AG08396 (cell line): ENCODE measurements at regions not wholly inside any gene's neighbourhood (a gene's known extent, or its start where the extent isn't known, plus 50 kb on each side); places are given as distances from the start of the nearest gene placed in this dataset.

Experiments
- DNase-seq: peaks from one replicate; pipeline ENCODE4 v3.0.0; 2012; ENCODE audit warnings: low spot score, mixed read lengths

DNA sequence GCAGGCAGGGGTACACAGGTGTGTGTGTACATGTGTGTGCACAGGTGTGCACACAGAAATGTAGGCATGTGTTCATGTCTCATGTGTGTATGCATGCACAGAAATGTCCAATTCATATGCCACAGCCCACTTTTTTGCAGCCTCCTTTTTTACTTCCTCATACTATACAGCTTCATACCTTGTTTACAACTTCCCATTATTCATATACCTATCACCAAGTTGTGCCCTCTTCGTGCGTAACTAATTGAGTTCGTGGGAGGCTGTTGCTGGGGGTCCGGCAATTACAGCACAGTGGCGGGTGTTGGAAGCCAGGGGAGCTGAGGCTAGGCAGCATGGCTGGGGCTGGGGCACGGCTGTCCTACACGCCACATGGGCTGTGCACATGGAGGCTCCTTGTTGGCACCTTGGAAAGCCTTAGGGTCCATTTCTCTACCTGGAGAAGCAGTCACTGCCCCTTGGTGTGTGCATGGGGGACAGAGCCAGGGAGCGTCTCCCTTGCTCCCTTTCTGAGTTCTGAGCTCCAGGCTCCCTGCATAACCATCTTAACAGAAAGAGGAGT lies 266.7 kb downstream of the ENGASE start:
- DNase-seq, result no peak

DNA sequence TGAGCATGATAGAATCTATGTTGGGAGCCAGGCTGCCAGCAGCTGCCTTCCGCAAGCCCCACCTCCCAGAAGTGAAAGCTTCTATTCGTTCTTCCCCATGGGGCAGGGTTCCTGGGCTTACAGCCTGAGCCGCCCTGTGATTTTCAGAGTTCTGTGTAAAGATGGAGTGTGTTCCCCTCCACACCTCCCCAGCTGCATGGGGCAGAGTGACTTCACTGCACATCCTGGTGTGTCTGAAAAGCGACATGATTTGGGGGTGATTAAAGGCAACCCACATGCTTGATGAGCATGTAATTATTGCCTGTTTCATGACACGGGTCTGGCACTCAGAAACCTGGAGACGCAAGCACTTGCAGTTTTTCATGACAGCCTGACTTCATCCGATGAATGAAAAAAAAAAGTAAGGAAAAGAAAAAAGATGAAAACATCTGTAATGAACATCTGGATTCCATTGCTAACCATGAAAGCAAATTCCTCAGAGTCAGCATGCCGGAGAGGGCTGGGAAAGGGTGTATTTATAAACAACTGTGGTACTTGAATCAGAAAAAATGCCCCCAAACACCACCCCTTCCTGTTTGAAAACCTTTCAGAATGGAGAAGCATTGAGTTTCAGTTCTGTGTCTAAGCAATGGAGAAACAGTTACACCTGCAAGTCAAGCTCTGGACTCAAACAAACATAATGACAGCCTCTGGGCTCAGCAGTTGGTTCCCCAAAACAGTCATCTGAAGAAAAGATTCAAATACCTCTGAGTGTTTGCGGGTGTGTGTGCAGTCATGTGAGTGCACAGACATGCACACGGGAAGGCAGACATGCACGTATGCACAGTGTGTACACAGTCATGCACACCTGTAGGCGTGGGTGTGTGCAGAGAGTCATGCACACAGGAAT lies 266.0 kb downstream of the ENGASE start:
- DNase-seq, result no peak

DNA sequence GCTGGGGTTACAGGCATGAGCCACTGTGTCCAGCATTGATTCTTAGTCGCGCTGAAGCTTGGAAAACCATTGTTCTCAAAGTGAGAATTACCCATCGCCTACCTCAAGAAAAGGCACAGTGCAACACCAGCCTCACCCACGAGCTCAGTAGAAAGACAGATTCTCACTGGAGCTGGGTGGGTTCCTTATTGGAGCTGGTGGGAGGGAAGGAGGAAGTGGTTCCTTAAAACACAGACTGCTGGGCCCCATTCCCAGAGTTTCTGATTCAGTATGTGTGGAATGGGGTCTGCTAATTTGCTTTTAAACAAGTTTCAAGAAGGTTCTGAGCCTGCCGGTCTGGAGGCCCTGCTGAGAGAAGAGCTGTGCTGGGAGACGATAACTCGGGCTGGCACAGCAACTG lies 264.7 kb downstream of the ENGASE start:
- no peak for DNase-seq

DNA sequence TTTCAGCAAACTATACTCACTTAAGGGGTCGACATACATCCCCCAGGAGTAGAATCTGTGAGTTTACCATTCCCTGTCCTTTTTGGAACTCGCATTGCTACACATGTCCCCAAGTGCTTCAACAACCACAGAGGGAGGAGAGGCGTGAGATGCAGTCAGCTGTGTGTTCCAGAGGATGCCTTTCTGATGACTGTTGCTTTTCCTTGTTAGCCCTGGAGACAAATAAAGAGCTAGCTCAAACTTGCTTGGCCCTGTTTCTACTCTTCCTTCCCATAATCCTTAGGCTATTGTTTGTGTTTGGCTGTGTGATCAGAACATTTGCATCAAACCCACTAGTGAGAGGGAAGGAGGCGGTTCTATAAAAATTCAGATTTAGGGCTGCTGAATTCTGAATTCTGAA lies 264.0 kb downstream of the ENGASE start:
- peak; percentile 52 for DNase-seq

DNA sequence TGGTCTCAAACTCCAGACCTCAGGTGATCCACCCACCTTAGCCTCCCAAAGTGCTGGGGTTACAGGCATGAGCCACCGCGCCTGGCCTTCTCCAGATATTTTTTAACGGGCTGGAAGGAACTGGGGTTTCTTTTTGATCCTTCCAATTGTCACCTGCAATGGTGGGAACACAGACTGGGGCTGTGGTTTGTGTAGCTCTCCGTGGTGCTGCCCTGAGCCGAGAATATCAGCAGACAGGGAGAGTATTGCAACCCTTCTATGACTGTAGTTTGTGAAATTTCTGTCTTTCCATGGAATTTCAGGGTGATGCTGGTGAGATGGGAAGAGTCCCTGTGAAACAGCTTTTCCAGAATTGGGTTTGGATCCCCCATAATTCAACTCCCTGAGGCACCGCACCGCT lies 263.5 kb downstream of the ENGASE start:
- no peak for DNase-seq

DNA sequence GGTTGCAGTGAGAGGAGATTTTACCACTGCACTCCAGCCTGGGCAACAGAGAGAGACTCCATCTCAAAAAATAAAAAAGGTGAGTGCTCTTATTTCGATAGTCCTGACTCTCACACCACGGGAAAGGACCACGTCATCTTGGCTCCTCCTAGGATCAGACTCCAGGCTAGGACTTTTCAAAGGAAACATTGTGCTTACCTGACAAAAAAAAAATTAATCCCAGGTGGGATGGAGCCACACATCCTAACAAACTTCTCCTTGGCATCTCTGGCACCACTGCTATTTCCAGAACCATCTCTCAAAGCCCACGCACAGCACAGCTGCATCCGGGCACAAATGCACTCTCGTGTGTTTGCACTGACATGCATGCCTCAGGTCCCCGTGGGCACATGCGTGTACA lies 262.4 kb downstream of the ENGASE start:
- no peak for DNase-seq

DNA sequence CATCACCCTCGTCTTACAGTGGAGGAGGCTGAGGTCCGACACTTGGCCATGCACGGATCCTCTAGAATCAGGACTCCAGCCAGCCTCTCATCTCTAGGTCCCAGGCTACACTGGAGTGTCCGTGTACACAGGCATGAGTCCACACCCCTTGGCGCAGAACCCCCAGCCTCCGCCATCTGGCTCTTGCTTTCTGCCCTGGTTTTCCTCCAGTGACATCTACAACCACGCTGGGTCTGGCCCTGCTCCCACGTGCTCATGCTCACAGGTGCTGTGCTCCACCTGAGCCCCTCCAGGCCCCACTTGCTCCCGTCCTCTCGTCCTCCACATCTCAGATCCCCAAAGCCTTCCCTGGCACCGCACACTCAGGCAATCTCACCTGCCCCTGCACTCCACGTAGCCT lies 260.8 kb downstream of the ENGASE start:
- DNase-seq, result no peak

DNA sequence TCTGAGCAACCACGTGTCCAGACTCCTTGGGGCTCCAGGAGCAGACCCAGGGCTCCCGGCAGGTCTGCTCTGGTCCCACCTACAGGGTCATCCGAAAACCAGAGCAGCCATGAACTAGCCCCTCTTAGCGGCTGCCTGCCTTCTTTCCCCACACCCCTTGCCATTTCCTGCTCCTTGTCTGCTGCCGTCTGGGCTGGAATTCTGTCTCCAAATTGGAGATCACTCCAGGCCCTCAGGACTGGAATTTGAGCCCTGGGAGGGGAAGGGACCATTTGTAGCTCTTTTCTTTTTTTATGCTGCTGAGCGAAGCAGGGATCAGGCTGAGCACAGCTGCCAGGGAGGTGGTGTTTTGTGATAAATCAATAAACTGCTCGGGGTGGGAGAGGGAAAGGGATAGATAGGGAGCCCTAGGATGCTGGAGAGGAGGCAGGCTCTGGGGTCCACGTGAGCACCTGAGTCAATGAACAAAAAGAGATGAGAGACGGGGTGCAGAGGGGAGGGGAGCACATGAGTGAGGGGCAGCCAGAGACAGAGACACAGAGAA lies 257.5 kb downstream of the ENGASE start:
- DNase-seq, result no peak

DNA sequence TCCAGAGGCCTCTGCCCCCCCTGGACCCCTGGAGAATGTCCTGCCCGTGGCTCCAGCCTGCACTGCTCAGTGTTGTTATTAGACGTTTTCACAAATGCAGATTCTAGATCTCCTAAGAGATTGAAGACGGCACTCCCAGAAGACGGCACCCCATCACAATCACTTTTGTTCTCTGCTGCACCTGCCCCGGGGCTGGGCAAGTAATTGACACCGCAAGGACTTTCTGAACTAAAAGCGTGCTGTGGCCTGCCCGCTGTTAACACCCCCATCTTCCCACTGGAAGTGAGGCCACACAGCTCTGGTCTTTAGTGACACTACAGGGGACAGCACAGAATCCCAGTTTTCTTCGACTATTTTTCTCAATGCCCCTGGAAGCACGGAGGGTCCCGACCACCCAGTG lies 256.9 kb downstream of the ENGASE start:
- no peak for DNase-seq

DNA sequence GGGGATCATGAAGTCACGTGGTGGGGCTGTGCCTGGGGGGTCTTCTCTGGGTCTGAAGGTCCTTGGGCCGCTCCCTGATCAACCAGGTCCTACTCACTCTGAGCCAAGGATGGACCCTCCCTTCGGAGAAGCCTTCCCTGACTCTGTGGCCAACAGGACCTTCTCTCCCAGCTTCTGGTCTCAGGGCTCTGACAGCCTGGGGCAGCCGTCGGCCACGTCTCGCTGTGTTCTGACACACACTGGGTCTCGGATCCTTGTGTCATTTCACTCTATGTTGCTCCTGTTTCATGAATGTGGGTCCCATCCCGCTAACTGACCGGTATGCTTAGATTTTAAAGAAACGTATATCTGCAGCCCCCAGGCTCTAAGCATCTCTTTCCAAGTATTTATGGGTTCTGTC lies 256.1 kb downstream of the ENGASE start:
- DNase-seq, result no peak

DNA sequence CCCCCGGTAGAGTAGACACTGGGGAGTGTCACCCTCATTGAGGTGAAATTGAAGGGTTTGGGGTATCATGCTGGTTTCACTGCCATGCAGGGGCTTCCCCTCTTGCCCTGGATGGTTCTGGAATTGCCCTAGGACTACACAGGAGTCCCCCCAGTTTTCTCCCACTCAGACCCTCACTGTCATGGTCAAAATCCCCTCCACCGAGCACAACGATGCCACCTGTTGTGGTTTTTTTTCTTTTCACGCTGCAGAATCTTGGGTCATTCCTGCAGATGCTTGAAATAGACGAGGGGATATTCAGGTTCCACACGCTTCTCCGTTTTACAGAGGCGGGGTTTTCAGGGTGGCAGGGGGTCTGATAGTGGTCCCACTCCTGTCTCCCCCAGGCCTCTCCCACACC lies 255.6 kb downstream of the ENGASE start:
- no peak for DNase-seq

DNA sequence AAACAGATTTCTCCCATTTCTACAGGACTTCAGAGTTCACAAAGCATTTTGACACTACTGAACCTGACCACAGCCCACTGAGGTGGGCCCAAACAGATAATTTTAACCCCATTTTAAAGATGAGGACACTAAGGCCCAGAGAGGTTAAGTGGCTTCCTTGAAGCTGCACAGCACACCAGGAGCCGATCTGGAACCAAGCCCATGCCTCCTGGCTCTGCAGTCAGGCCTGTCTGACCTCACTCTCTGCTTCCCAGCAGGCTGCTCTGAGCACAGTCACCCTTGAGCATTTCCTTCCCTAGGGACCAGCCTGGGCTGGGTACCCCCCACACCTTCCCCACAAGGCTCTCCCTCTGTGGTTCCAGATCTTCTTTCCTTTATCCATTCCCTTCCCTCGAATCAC lies 252.2 kb downstream of the ENGASE start:
- DNase-seq, result no peak

DNA sequence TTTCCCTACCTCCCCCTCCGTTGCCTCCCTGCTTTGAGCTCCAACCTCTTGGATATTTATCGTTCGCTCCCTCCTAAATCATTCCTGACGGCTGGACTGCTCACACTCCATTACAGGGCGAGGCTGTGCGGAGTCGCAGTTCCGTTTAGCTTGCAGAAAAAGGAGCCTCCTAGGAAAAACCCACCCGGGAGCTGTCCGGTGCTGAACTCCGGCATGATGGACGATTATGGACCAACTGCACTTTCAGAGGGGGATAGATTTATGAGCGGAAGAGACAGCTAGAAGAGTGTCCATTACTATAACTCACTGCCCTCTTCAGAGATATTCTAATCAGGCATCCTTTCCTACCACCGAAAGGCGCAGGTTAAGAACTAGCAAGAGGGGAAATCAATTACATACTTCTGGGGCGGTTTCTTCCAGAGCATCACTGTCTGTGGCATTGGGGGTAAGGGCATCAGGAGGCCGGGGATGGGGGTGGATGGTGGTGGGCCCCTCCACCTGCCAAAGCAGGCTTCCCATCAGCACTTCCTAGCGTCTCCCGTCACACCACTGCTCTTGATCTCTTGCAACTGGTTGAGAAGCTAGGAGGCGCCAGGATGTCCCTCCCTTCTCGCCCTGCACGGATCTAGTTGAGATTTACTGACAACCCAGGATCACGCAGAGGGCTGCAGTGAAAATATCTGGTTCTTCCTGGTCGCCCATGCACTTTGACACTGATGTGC lies 251.2 kb downstream of the ENGASE start:
- peak; percentile 46 for DNase-seq

DNA sequence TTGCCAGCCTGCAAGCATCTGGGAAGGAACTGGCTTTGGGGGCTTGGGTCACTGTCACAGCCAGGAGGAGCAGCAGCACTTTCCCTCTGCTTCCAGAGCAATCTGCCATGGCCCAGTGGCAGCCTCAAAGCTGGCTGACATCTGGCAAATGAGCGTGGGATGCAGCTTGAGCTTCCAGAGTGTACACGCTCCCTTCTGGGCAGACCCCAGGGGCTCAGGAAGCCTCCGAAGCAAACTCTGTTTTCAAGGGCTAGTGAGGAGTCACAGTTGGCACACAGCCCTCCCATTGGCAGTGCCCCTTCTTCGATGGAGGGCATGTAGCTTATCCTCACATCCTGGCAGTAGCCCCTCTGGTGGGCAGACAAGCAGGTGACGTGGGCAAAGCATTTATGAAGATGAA lies 249.6 kb downstream of the ENGASE start:
- no peak for DNase-seq

DNA sequence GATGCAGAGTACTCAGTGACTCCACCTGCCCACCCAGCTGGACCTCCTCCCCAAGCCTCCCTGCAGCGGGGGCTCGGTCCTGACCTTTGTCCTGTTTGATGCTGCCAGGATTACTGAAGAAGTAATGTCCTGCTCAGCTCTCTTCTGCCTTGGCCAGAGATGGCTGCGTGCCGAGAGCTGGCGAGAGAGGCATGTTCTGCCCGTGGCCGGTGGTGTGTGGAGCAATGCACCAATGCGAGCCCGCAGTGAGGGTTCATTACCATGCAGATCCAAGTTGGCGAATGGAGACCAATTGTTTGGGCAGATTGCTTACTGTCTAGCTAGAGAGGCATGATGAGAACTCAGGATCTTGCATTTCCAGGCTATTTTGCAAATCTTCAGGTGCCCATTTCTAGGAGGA lies 248.9 kb downstream of the ENGASE start:
- DNase-seq, result no peak

DNA sequence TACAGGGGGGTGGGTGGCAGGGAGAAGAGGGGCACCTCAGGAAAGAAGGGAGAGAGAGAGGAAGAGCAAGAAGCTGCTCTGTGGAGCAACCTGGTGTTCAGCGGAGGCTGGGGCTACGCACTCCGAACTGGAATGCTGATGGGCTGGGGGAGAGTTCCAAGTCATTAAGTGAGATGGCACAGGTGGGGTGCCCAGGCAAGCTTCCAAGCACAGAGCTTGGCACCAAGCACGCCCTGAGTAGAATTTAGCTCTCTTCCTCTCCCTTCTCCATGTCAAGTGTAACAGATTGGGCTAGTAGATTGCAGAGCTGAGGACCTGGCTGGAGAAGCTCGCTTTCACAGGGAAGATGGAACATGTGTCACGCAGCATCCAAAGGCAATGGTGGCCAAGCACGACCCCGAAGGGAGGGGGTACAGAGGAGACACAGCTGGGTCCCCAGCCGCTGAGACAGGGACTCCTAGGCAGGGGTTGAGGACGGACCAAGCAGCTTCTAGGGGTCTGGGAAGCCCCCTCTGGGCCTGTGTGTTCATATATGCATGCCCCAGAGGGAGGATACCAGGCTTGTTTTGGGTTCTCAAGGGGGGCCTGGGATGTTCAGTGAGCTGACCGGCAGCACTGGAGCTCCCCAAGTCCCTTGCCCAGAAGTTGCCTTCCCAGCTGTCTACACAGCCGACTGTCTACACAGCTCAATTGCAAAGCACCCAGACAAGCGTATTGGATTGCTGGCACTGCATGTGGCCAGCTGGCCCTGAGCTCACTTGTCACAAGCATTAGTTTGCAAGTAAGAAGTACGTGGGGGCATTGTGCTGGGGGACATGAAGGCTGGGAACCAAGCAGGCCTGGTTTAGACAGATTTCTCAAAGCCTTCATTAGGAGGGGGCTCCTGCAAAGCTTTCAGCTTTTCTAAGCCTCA lies 247.8 kb downstream of the ENGASE start:
- no peak for DNase-seq

DNA sequence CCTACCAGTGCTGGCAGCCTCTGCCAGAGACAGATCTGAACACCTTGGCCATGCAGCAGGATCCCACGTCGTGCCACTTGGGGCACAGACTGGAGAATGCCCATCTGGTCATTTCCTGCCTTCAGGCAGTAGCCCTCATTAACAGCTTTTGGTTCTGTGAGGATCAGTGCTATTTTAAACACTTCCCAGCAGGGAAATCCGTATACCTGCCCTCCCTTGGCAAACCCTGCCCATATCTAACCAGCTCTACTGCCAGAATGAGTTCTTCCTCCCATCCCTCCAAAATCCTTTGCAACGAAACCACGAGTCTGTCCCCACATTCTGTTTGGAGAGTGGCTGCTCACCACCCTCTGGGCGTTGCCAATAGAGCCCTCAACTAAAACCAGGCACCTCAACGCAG lies 245.7 kb downstream of the ENGASE start:
- no peak for DNase-seq

DNA sequence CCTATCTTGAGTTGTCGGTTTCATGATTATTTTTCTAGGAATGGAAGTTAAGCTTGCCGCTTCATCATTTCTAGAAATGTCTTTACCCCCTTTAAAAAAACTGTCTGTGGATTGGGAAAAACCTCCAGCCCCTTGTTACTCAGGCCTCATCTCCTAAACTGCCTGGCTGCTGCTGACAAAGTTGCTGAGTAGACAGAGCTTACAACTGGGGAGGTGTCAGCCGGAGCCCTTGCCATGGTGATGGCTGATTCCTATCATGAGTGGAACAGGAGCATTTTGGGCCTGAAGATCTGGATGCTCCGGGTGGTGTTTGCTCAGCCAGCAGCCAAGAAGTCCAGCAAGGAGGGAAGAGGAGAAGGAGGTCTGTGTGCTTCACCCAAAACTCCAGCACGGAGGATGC lies 243.3 kb downstream of the ENGASE start:
- DNase-seq, result no peak

DNA sequence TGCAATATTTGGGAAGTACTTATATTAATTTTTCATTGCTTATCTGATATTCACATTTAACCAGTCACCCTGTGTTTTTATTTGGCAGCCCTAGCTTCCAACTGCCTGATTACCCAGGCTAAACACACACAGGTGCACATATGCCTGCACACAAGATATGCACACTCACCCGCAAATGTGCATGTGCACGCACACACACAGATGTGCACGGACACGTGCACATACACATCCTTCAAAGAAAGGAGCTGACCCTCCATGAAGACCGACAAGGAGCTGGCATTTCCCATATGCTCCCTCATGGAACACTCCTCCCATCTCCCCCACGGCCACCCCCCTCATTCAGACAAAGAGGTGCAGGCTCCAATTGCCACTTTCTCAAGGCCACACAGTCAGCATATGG lies 242.2 kb downstream of the ENGASE start:
- DNase-seq, result no peak

DNA sequence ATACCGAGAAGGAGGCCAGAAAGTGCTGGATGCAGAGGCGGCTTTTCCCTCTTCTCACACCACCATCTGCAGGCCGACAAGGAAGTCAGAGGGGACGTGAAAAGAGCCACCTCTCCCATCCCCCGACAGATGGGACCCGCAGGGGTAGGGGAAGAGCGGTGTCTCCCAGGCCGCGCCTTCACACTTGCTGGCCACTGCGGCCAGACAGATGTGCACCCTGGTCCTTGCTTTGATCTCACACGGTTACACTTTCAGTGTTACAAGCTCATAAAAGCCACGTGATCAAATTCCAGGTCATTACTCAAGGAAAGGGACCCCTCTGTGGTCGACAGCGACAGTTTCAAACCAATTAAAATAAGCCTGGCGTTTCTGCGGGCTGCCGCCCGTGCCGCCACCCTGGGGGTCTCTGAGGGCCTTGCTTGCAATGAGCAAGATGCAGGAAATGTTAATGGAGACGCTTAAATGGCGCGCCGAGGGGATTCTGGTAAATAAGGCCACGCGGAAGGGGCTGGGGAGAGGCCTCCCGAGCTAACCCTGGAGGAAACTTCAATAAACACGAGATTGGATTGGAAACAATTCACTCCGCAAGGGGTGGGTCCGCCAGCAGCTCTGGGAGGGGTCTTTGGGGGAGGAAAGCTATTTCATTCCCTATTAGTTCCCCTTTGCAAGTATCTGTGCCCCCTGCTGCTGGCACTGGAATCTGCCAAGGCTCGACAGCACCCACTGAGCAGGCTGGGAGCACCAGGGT lies 240.9 kb downstream of the ENGASE start:
- DNase-seq, result no peak
